GM06990 (cell line): ENCODE measurements at regions not wholly inside any gene's neighbourhood (a gene's known extent, or its start where the extent isn't known, plus 50 kb on each side); places are given as distances from the start of the nearest gene placed in this dataset.

Experiments
- DNase-seq: peaks from one replicate; pipeline ENCODE4 v3.0.0-alpha.2; 2011; ENCODE audit not compliant: insufficient read length; ENCODE audit errors: extremely low read depth
- H3K27me3 ChIP-seq: replicated peaks from 2 replicates; pipeline ENCODE4 v1.6.0; 2011; ENCODE audit warnings: low read length; ENCODE audit not compliant: control insufficient read depth, insufficient read depth
- H3K36me3 ChIP-seq: 2 replicates; pipeline ENCODE4 v1.5.1; 2011; ENCODE audit warnings: low read length; ENCODE audit not compliant: control insufficient read depth, insufficient read depth
- H3K4me3 ChIP-seq: replicated peaks from 2 replicates; pipeline ENCODE4 v1.5.1; 2011; ENCODE audit warnings: low read depth, mild to moderate bottlenecking, control low read depth, low read length
- TF ChIP-seq, protein P1 (sequence below): IDR thresholded peaks from 2 replicates; pipeline ENCODE4 v1.5.1; 2011; ENCODE audit warnings: low read length, control low read depth, mild to moderate bottlenecking, inconsistent platforms; ENCODE audit not compliant: insufficient read depth, poor library complexity, severe bottlenecking

DNA sequence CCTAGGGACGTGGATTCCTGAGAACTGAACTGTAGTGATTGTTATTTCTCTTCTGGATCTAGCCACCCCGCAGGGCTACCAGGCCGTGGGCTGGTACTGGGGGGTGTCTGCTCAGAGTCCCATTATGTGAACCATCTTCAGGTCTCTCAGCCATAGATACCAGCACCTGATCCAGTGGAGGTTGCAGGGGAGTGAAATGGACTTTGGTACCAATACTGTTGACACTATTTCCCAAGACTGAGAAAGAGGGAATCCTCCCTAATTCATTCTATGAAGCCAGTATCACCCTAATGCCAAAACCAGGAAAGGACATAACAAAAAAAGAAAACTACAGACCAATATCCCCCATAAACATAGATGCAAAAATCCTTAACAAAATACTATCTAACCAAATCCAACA, 237.0 kb upstream of the AGTR1 start:
- TF ChIP-seq, protein P1, sequence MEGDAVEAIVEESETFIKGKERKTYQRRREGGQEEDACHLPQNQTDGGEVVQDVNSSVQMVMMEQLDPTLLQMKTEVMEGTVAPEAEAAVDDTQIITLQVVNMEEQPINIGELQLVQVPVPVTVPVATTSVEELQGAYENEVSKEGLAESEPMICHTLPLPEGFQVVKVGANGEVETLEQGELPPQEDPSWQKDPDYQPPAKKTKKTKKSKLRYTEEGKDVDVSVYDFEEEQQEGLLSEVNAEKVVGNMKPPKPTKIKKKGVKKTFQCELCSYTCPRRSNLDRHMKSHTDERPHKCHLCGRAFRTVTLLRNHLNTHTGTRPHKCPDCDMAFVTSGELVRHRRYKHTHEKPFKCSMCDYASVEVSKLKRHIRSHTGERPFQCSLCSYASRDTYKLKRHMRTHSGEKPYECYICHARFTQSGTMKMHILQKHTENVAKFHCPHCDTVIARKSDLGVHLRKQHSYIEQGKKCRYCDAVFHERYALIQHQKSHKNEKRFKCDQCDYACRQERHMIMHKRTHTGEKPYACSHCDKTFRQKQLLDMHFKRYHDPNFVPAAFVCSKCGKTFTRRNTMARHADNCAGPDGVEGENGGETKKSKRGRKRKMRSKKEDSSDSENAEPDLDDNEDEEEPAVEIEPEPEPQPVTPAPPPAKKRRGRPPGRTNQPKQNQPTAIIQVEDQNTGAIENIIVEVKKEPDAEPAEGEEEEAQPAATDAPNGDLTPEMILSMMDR = no peak
- H3K4me3 ChIP-seq = no peak overlapping the region
- no peaks in the 10 kb centered on the region for H3K36me3 ChIP-seq
- no peak for DNase-seq
- no peaks in the 10 kb centered on the region for H3K27me3 ChIP-seq

DNA sequence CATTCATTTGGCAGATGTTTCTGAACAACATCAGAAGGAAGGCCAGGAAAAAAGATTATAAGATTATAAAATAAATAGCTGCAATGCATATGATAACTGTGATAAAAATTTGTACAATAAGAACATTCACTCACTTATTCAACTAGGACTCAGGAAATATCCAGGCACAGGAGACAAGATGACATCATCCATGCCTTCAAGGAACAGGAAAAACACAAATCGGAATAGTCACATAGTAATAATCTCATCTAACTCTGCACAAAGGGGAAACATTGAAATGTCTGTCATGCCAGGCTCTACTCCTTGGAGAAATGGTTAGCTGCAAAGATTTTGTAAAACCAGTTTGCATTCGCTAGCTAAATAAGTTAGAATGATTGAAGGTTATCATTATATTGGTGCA, 233.5 kb upstream of the AGTR1 start:
- TF ChIP-seq, protein P1 = no peak
- no peak for DNase-seq
- no peak overlapping the region for H3K4me3 ChIP-seq

DNA sequence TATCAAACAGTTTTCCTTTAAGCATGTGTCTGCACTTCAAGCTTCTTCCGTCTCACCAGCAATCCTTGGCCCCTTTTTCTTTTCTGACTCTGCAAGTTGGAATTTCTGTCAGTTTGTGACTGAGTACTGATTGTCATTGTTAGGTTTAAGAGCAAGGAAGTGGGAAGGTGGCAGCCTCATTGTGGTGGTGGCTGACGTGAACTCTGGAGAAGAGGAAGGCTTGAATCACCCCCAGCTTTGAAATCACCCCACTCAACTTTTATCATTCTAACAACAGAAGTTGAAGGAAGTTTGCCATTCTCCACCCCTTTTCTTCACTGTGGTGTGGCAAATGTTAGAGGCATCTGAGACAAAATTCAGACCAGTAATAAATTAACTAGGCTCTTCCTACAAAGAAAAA, 231.6 kb upstream of the AGTR1 start:
- no peak for DNase-seq
- Histone ChIP-seq H3K4me3 (no peak overlapping the region), H3K27me3 (no peaks in the 10 kb centered on the region), H3K36me3 (no peaks in the 10 kb centered on the region)
- TF ChIP-seq, protein P1 = no peak

More for the DNA sequence above, 233.5 kb upstream of the AGTR1 start:
- no peaks in the 10 kb centered on the region for H3K36me3 ChIP-seq
- H3K27me3 ChIP-seq = no peaks in the 10 kb centered on the region

DNA sequence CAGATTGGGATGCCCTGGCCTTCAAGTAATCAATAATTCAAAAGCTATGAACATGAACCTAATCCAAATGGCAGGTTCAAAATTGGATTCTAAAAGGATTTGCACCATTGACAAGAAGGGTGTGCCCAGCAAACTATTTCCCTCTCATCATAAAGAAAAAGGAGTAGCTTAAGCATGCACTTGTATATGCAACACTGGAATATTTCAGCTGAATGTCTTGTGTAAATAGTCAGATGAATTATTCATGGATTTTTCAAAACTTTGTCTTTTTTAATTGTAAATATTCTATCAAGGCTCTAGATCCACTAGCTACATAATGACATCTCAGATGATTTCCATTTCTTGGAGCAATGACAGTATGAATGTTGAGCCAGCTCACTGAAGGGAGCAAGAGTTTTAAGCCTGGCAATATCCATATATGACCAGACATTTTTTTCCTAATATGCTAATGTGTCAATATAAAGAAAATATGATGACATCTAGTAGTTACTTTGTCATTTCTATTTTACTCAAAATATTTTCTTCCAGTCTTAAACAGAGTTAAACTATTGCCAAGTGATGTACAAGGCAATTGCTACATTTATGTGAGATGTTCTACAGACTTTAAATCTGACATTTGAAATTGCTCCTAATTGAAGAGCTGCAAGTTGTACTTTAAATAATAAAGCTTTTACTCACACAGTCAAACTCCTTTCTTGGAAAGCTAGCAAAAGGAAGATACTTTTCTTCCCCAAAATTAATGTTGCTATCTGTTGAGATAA, 230.5 kb upstream of the AGTR1 start:
- TF ChIP-seq, protein P1 = no peak
- no peaks in the 10 kb centered on the region for H3K36me3 ChIP-seq
- no peak for DNase-seq

DNA sequence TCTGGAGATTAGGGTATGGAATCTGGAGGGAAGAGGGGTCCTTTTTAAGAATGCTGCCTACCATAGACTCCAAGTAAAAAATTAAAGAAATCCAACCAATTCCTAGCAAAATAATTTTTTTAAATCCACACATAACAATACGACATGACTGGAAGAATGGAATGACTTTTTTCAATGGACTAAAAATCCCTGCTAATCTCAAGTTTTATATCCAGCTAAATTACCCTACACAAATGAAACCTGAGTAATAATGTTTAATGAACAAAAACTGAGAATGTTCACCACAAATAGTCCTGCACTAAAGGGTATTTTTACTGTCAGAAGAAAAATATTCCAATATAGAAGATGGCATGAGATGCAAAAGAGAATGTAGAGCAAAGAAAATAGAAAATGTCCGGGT, 220.3 kb upstream of the AGTR1 start:
- no peak for DNase-seq
- H3K4me3 ChIP-seq = no peak overlapping the region
- no peaks in the 10 kb centered on the region for H3K36me3 ChIP-seq
- no peaks in the 10 kb centered on the region for H3K27me3 ChIP-seq
- TF ChIP-seq, protein P1 = no peak

More for the DNA sequence above, 230.5 kb upstream of the AGTR1 start:
- Histone ChIP-seq H3K27me3 (no peaks in the 10 kb centered on the region), H3K4me3 (no peak overlapping the region)
